Endothelial cell of umbilical vein (primary cell): ENCODE measurements at regions not wholly inside any gene's neighbourhood (a gene's known extent, or its start where the extent isn't known, plus 50 kb on each side); places are given as distances from the start of the nearest gene placed in this dataset.

ENCODE experiments used
- BruUV-seq: library from RNA; stranded (reverse); fragments of 400-500 nt; replicated peaks from 2 replicates; lab custom pipeline; 2021; lab: Mats Ljungman, UMichigan
- CTCF ChIA-PET: fragments of 300-600, 350-600 bp; sonication (Branson Sonifier 250); formaldehyde crosslinking; loops from one replicate; lab custom pipeline; 2021; ENCODE audit warnings: antibody characterized with exemption, inconsistent platforms; lab: Charles Lee
- POLR2A ChIA-PET: fragments of 300-600, 350-600 bp; sonication (Branson Sonifier 250); formaldehyde crosslinking; loops from one replicate; lab custom pipeline; 2021; ENCODE audit warnings: antibody characterized with exemption, inconsistent platforms; lab: Charles Lee
- DNase-seq: peaks from one replicate; pipeline ENCODE4 v3.0.0-alpha.2; 2011; ENCODE audit warnings: low read depth, low spot score
- FAIRE-seq: peaks from 2 replicates; lab custom pipeline; 2011; peaks lifted over from hg19 to GRCh38; lab: Jason Lieb, UNC
- H2AFZ ChIP-seq: 2 replicates; pipeline ENCODE4 v1.6.0; 2012; ENCODE audit warnings: low read depth, low read length, control low read depth, inconsistent platforms
- H3K27ac ChIP-seq: 2 replicates; pipeline ENCODE4 v1.5.1; 2011; ENCODE audit warnings: low read depth, mild to moderate bottlenecking, control low read depth, low read length, moderate library complexity; ENCODE audit not compliant: insufficient read depth
- H3K27me3 ChIP-seq, 2 experiments: 2 replicates each; pipeline versions ENCODE4 v1.6.0 to v1.6.1; 2011; ENCODE audit warnings: low read length in 2 of 2, mixed read lengths in 1 of 2; ENCODE audit not compliant: control insufficient read depth in 2 of 2, insufficient read depth in 2 of 2
- H3K36me3 ChIP-seq, 2 experiments: 2 replicates in 1 of 2; 3 replicates in 1 of 2; pipeline ENCODE4 v1.5.1; 2011; ENCODE audit warnings: low read length in 2 of 2, mild to moderate bottlenecking in 1 of 2, moderate library complexity in 1 of 2; ENCODE audit not compliant: control insufficient read depth in 2 of 2, insufficient read depth in 2 of 2; ENCODE audit errors: extremely low read depth in 1 of 2
- H3K4me1 ChIP-seq: 3 replicates; pipeline ENCODE4 v1.5.1; 2011; ENCODE audit warnings: mild to moderate bottlenecking, low read length; ENCODE audit not compliant: control insufficient read depth, insufficient read depth; ENCODE audit errors: extremely low read depth
- H3K4me2 ChIP-seq: 2 replicates; pipeline ENCODE4 v1.6.1; 2011; ENCODE audit warnings: low read length, control low read depth, mixed read lengths; ENCODE audit not compliant: insufficient read depth
- H3K4me3 ChIP-seq, 3 experiments: fragments of 200-600 bp in 1 of 3; sonication (generic), shearing (Covaris generic) in 1 of 3; replicated peaks in 1 of 3; 2 replicates each; pipeline ENCODE4 v1.5.1; 2011 to 2016; ENCODE audit warnings: control low read depth in 3 of 3, low read length in 3 of 3, mild to moderate bottlenecking in 2 of 3, inconsistent platforms in 1 of 3, low read depth in 1 of 3, moderate library complexity in 1 of 3; ENCODE audit not compliant: insufficient read depth in 1 of 3
- H3K79me2 ChIP-seq: 2 replicates; pipeline ENCODE4 v1.6.0; 2012; ENCODE audit warnings: low read length, inconsistent platforms; ENCODE audit not compliant: control insufficient read depth, insufficient read depth
- H3K9ac ChIP-seq: replicated peaks from 2 replicates; pipeline ENCODE3; 2011; ENCODE audit warnings: low read length, control low read depth; ENCODE audit not compliant: insufficient read depth; ENCODE audit errors: extremely low read depth
- H3K9me1 ChIP-seq: replicated peaks from 3 replicates; pipeline ENCODE4 v1.6.0; 2011; ENCODE audit warnings: mild to moderate bottlenecking, low read length; ENCODE audit not compliant: control insufficient read depth, insufficient read depth; ENCODE audit errors: extremely low read depth
- H3K9me3 ChIP-seq: replicated peaks from 2 replicates; pipeline ENCODE4 v1.5.1; 2012; ENCODE audit warnings: low read length, inconsistent platforms; ENCODE audit not compliant: control insufficient read depth, insufficient read depth
- H4K20me1 ChIP-seq: replicated peaks from 2 replicates; pipeline ENCODE3; 2011; ENCODE audit warnings: mild to moderate bottlenecking, low read length; ENCODE audit not compliant: control insufficient read depth, insufficient read depth; ENCODE audit errors: extremely low read depth
- EZH2 ChIP-seq: IDR thresholded peaks from 2 replicates; pipeline ENCODE4 v1.6.1; 2012; ENCODE audit warnings: borderline replicate concordance, low read depth, mild to moderate bottlenecking, moderate library complexity, low read length, inconsistent platforms; ENCODE audit not compliant: severe bottlenecking
- FOS ChIP-seq: IDR thresholded peaks from 2 replicates; pipeline ENCODE4 v1.6.1; 2011; ENCODE audit warnings: mild to moderate bottlenecking, low read length, moderate library complexity, borderline replicate concordance; ENCODE audit not compliant: insufficient read depth
- GATA2 ChIP-seq: IDR thresholded peaks from 2 replicates; pipeline ENCODE4 v1.7.0; 2011; ENCODE audit warnings: low read depth, mild to moderate bottlenecking, moderate library complexity, mixed read lengths, low read length; ENCODE audit not compliant: insufficient read length, insufficient read depth
- JUN ChIP-seq: IDR thresholded peaks from 2 replicates; pipeline ENCODE4 v1.6.1; 2011; ENCODE audit warnings: borderline replicate concordance, low read depth; ENCODE audit not compliant: insufficient read length, insufficient read depth
- MYC ChIP-seq: IDR thresholded peaks from one replicate; pipeline ENCODE4 v1.6.1; 2011; ENCODE audit warnings: mild to moderate bottlenecking, low read depth, low read length
- POLR2A ChIP-seq: IDR thresholded peaks from 2 replicates; pipeline ENCODE4 v1.6.1; 2012; ENCODE audit warnings: low read depth, mild to moderate bottlenecking, control low read depth, low read length
- POLR2AphosphoS5 ChIP-seq: IDR thresholded peaks from 2 replicates; pipeline ENCODE4 v1.6.1; 2012; ENCODE audit warnings: low read depth, mild to moderate bottlenecking, control low read depth, low read length, moderate library complexity; ENCODE audit not compliant: insufficient read depth
- dilution Hi-C: fragments of 300-500 bp; cut with MboI; formaldehyde crosslinking; loops from one replicate; pipeline ENCODE4 v1.15.0; 2019; ENCODE audit warnings: low sequenced_read_pairs; ENCODE audit not compliant: extremely low pct_ligation_motif_present
- intact Hi-C: fragments of 100-400 bp; cut with micrococcal nuclease; formaldehyde crosslinking; loops from one replicate; pipeline ENCODE4 v1.10.0; 2022
- TF ChIP-seq, protein P1 (sequence below), 2 donors: IDR thresholded peaks; 1 replicate in 1 of 2; 2 replicates in 1 of 2; pipeline ENCODE4 v1.5.1; 2011; ENCODE audit warnings: low read length in 2 of 2, mild to moderate bottlenecking in 2 of 2, moderate library complexity in 2 of 2, control low read depth in 1 of 2, inconsistent platforms in 1 of 2, low read depth in 1 of 2; ENCODE audit not compliant: insufficient read depth in 1 of 2; ENCODE audit errors: extremely low read depth in 1 of 2
- TF ChIP-seq, protein P2 (sequence below): IDR thresholded peaks from 2 replicates; pipeline ENCODE4 v1.6.1; 2011; ENCODE audit not compliant: insufficient read depth, insufficient read length

DNA sequence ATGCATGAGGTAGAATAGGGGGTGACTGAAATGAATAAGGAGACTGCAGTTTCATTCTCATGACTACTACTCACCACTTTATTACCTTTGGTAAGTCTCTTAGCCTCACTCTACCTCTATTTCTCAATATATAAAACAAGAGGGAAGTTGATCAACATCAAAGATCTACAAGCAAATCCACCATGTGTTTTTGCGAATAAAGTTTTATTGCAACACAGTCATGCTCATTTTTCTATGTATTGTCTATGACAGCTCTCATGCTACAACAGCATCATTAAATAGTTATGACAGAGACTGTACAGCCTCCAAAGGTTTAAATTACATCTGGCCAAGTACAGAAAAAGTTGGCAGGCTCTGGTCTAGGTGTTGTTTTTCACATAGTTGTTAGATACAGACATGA, 72.6 kb upstream of the CPEB2 start:
- Histone ChIP-seq H3K4me2 (no peak overlapping the region), H3K9ac (no peak overlapping the region), H3K9me1 (no peaks in the 10 kb centered on the region), H4K20me1 (no peaks in the 10 kb centered on the region), H3K4me3 (no peak overlapping the region), H3K4me1 (no peaks in the 10 kb centered on the region), H3K36me3 (no peaks in the 10 kb centered on the region), H3K27ac (no peak overlapping the region), H3K79me2 (no peaks in the 10 kb centered on the region), H3K27me3 (no peaks in the 10 kb centered on the region), H3K9me3 (no peaks in the 10 kb centered on the region), H2AFZ (no peak overlapping the region)
- intact Hi-C loops (no loop called here), dilution Hi-C loops (no loop called here)
- ChIA-PET POLR2A (interaction anchor here (0.6 kb wide), 1 partner anchor 72 kb away, joined by 3 read pairs; no protein-coding TSS in a partner anchor), CTCF (no interaction called here)
- no TSS peak for BruUV-seq
- DNase-seq (no peak), FAIRE-seq (no peak)
- TF ChIP-seq EZH2 (no peak), GATA2 (no peak), JUN (no peak), POLR2AphosphoS5 (no peak), POLR2A (no peak), FOS (no peak), MYC (no peak)
- TF ChIP-seq, protein P1, sequence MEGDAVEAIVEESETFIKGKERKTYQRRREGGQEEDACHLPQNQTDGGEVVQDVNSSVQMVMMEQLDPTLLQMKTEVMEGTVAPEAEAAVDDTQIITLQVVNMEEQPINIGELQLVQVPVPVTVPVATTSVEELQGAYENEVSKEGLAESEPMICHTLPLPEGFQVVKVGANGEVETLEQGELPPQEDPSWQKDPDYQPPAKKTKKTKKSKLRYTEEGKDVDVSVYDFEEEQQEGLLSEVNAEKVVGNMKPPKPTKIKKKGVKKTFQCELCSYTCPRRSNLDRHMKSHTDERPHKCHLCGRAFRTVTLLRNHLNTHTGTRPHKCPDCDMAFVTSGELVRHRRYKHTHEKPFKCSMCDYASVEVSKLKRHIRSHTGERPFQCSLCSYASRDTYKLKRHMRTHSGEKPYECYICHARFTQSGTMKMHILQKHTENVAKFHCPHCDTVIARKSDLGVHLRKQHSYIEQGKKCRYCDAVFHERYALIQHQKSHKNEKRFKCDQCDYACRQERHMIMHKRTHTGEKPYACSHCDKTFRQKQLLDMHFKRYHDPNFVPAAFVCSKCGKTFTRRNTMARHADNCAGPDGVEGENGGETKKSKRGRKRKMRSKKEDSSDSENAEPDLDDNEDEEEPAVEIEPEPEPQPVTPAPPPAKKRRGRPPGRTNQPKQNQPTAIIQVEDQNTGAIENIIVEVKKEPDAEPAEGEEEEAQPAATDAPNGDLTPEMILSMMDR (IDR thresholded peaks at IDR 0.05; ENCODE audit: extremely low read depth in 1 of 2, insufficient read depth in 1 of 2, low read depth in 1 of 2, low read length in 2 of 2), result no peak
- TF ChIP-seq, protein P2, sequence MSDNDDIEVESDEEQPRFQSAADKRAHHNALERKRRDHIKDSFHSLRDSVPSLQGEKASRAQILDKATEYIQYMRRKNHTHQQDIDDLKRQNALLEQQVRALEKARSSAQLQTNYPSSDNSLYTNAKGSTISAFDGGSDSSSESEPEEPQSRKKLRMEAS, result no peak
